ENCODE measurements at regions not wholly inside any gene's neighbourhood (a gene's known extent, or its start where the extent isn't known, plus 50 kb on each side); places are given as distances from the start of the nearest gene placed in this dataset.

- DNase-seq (ENCODE audit: low spot score): no peak
Observed at GRCh38 chr11:128328955-128329551, 258.3 kb downstream of the ETS1 start.

- DNase-seq (ENCODE audit: low spot score): no peak
Observed at GRCh38 chr11:128327274-128327673, 260.1 kb downstream of the ETS1 start.

- no peak for DNase-seq (ENCODE audit: low spot score)
Observed at GRCh38 chr11:128326791-128327190, 260.6 kb downstream of the ETS1 start.

GRCh38 chr11:128324531-128325141 lies 262.7 kb downstream of the ETS1 start:
- no peak for DNase-seq (ENCODE audit: low spot score)

- DNase-seq (ENCODE audit: low spot score): no peak
Observed at GRCh38 chr11:128324051-128324481, 263.3 kb downstream of the ETS1 start.

- DNase-seq (ENCODE audit: low spot score): no peak
Observed at GRCh38 chr11:128323381-128323780, 264.0 kb downstream of the ETS1 start.

- DNase-seq (ENCODE audit: low spot score): no peak
Observed at GRCh38 chr11:128318856-128319474, 268.4 kb downstream of the ETS1 start.

- no peak for DNase-seq (ENCODE audit: low spot score)
Observed at GRCh38 chr11:128316541-128317227, 270.7 kb downstream of the ETS1 start.

- DNase-seq (ENCODE audit: low spot score): no peak
Observed at GRCh38 chr11:128315933-128316332, 271.4 kb downstream of the ETS1 start.

GRCh38 chr11:128313931-128314330 lies 273.4 kb downstream of the ETS1 start:
- DNase-seq (ENCODE audit: low spot score): no peak

- DNase-seq (ENCODE audit: low spot score): no peak
Observed at GRCh38 chr11:128311742-128312719, 275.3 kb downstream of the ETS1 start.

GRCh38 chr11:128310676-128311445 lies 276.5 kb downstream of the ETS1 start:
- DNase-seq (ENCODE audit: low spot score): no peak

GRCh38 chr11:128310005-128310404 lies 277.4 kb downstream of the ETS1 start:
- DNase-seq (ENCODE audit: low spot score): no peak

GRCh38 chr11:128308794-128309193 lies 278.6 kb downstream of the ETS1 start:
- DNase-seq (ENCODE audit: low spot score): no peak

- no peak for DNase-seq (ENCODE audit: low spot score)
Observed at GRCh38 chr11:128305588-128305987, 281.8 kb downstream of the ETS1 start.

GRCh38 chr11:128304666-128305485 lies 282.5 kb downstream of the ETS1 start:
- DNase-seq (ENCODE audit: low spot score): no peak

- no peak for DNase-seq (ENCODE audit: low spot score)
Observed at GRCh38 chr11:128304116-128304515, 283.2 kb downstream of the ETS1 start.

GRCh38 chr11:128303383-128303782 lies 284.0 kb downstream of the ETS1 start:
- DNase-seq (ENCODE audit: low spot score): no peak

GRCh38 chr11:128302425-128303186 lies 284.8 kb downstream of the ETS1 start:
- no peak for DNase-seq (ENCODE audit: low spot score)
